ENCODE measurements at regions not wholly inside any gene's neighbourhood (a gene's known extent, or its start where the extent isn't known, plus 50 kb on each side); places are given as distances from the start of the nearest gene placed in this dataset.

DNA sequence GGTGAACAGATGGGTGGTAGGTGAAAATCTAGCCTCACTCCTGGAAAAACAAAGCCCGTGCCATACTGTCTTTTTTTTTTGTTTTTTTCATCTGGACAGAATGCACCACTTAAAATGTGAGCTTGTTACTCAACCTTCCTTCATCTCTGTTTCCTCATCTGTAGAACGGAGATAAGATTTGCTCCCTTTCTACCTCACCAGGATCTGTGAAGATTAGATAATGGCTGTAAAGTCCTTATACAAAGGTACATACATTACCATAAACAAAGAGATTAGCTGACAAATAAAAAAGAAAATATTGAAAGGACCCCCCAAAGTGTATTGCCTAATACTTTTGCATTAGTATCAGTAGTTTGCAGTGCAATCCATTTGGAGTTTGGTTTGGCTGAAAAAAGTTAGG, 75.4 kb upstream of the ZEB2 start:
- WGBS, 2 donors = 72 to 91% methylated on average over 2 of the region's 2 CpGs

DNA sequence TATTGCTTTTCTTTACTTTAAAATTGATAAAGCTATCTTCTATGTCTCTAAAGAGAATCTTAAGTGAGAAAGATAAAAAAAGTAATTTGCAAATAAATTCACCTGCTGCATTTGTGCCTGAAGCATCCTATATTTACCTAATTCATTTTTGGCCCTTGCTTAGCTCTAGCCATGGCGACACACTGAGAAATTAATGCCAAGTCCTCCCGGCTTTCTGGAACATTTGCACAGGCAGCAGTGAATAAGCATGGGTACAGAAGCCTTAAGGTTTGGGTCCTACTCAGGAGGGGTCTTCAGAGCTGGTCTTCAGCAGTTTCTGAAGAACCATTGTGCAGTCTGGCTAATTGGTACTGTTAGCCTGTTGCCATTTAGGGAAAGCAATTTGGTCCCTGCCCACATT, 73.9 kb upstream of the ZEB2 start:
- TF ChIP-seq, protein P1, sequence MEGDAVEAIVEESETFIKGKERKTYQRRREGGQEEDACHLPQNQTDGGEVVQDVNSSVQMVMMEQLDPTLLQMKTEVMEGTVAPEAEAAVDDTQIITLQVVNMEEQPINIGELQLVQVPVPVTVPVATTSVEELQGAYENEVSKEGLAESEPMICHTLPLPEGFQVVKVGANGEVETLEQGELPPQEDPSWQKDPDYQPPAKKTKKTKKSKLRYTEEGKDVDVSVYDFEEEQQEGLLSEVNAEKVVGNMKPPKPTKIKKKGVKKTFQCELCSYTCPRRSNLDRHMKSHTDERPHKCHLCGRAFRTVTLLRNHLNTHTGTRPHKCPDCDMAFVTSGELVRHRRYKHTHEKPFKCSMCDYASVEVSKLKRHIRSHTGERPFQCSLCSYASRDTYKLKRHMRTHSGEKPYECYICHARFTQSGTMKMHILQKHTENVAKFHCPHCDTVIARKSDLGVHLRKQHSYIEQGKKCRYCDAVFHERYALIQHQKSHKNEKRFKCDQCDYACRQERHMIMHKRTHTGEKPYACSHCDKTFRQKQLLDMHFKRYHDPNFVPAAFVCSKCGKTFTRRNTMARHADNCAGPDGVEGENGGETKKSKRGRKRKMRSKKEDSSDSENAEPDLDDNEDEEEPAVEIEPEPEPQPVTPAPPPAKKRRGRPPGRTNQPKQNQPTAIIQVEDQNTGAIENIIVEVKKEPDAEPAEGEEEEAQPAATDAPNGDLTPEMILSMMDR (IDR thresholded peaks at IDR 0.05) = no peak
- no peak for TF ChIP-seq POLR2A (IDR thresholded peaks at IDR 0.05)
- Histone ChIP-seq H3K4me3 (no peak overlapping the region), H3K9me3 (no peaks in the 10 kb centered on the region), H3K27ac (no peak overlapping the region), H3K27me3 (no peaks in the 10 kb centered on the region), H3K4me1 (no peaks in the 10 kb centered on the region), H3K36me3 (ENCODE audit: low read depth, missing control alignments) (no peaks in the 10 kb centered on the region)
- intact Hi-C loops (cut with DNase I; ENCODE audit: low total_unique reads) = no loop called here
- no peak for DNase-seq
- WGBS, 2 donors = 92 to 96% methylated on average over 2 of the region's 2 CpGs

More for the DNA sequence above, 75.4 kb upstream of the ZEB2 start:
- no peak for DNase-seq
- H3K27me3 ChIP-seq = no peaks in the 10 kb centered on the region
- H3K36me3 ChIP-seq (ENCODE audit: low read depth, missing control alignments) = no peaks in the 10 kb centered on the region
- no peak overlapping the region for H3K4me3 ChIP-seq
- TF ChIP-seq POLR2A (IDR thresholded peaks at IDR 0.05) = no peak
- TF ChIP-seq, protein P1 (IDR thresholded peaks at IDR 0.05) = no peak
- intact Hi-C loops (cut with DNase I; ENCODE audit: low total_unique reads) = no loop called here
- no peaks in the 10 kb centered on the region for H3K4me1 ChIP-seq
- H3K9me3 ChIP-seq = no peaks in the 10 kb centered on the region
- H3K27ac ChIP-seq = no peak overlapping the region

DNA sequence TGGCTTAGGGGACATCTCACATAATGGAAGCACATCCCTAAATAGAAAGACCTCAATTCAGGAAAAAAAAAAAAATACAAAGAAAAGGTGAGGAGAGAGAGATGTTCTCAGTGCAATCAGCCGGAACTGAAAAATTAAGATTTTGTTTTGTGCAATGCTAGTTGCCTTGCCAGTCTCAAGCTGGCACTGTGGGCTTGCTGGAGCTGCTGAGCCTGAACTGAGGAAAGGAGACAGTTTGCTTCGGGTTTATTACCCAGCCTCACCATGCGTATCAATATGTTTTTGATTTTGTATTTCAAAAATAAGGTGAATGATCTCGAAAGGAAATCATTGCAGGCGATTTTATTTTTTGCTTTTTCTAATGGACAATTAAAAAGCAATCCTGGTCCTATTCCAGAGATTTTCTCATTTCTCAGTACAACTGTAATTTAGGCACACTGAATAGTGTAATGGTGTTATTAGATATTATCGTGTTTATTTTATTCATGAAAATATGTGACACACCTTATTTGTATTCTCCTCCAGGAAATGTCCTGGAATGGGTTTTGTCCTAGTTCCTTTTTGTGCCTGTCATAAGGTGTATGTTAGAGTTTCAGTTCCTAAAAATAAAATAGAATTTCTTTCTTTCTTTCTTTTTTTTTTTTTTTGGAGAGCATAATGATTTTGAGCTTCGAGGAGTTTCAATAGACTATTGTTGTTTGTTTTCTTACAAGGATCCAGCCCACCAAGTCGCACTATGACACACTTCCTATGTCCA, 72.8 kb upstream of the ZEB2 start:
- no peak for TF ChIP-seq POLR2A (IDR thresholded peaks at IDR 0.05)
- TF ChIP-seq, protein P1 (IDR thresholded peaks at IDR 0.05) = no peak
- H3K27me3 ChIP-seq = no peaks in the 10 kb centered on the region
- H3K27ac ChIP-seq = no peak overlapping the region
- no peaks in the 10 kb centered on the region for H3K9me3 ChIP-seq
- H3K36me3 ChIP-seq (ENCODE audit: low read depth, missing control alignments) = no peaks in the 10 kb centered on the region
- intact Hi-C loops (cut with DNase I; ENCODE audit: low total_unique reads) = no loop called here
- no peak overlapping the region for H3K4me3 ChIP-seq
- no peak for DNase-seq
- no peaks in the 10 kb centered on the region for H3K4me1 ChIP-seq
- 89% methylated on average over 8 of the region's 8 CpGs for WGBS, 2 donors

DNA sequence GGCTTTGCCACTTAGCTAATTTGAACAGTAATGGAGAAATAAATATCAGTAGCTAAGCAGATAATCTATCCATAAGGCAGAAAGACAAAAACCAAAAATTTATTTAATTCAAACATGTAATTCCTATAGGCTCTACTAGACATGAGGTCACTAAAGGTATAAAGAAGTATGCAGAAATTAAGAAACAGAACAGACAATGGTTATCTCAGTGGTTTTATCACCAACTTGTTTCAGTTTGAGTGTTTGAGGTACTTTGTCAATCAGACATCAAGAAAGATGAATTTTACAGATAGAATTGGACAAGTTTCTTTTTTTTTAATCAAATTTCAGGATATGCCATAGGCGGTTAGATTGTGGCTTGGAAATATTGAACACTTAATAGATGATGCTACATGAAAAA, 67.4 kb upstream of the ZEB2 start:
- intact Hi-C loops (cut with DNase I; ENCODE audit: low total_unique reads) = no loop called here
- Histone ChIP-seq H3K36me3 (ENCODE audit: low read depth, missing control alignments) (no peaks in the 10 kb centered on the region), H3K4me3 (no peak overlapping the region), H3K4me1 (no peaks in the 10 kb centered on the region), H3K27ac (no peak overlapping the region), H3K9me3 (no peaks in the 10 kb centered on the region), H3K27me3 (no peaks in the 10 kb centered on the region)
- DNase-seq = no peak
- WGBS, 2 donors = 93 to 96% methylated on average over 1 of the region's 1 CpG
- TF ChIP-seq, protein P1 (IDR thresholded peaks at IDR 0.05) = no peak
- TF ChIP-seq POLR2A (IDR thresholded peaks at IDR 0.05) = no peak

DNA sequence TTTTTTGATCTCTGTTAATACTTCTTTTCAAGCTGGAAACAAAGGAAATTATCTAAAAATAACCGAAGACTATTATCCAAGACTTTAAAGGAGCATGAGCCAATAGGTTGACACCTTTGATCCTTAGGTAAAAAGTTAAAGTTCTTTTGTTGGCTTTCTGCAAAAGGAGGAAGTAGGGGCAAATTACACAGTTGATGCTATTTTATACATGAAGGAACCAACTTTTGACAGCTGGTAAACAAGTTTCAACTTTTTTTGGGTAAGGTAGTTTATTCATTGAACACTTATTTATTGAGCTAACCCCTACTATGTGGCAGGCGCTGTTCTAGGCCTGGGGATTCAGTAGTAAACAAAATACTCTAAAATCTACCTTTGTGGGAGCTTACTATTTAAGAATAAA, 66.6 kb upstream of the ZEB2 start:
- no peak overlapping the region for H3K4me3 ChIP-seq
- H3K27ac ChIP-seq = no peak overlapping the region
- no peak for TF ChIP-seq POLR2A (IDR thresholded peaks at IDR 0.05)
- TF ChIP-seq, protein P1 (IDR thresholded peaks at IDR 0.05) = no peak
- 77 to 95% methylated on average over 2 of the region's 2 CpGs for WGBS, 2 donors
- intact Hi-C loops (cut with DNase I; ENCODE audit: low total_unique reads) = no loop called here
- DNase-seq = no peak
- H3K36me3 ChIP-seq (ENCODE audit: low read depth, missing control alignments) = no peaks in the 10 kb centered on the region
- H3K9me3 ChIP-seq = no peaks in the 10 kb centered on the region
- no peaks in the 10 kb centered on the region for H3K27me3 ChIP-seq
- H3K4me1 ChIP-seq = no peaks in the 10 kb centered on the region

Measured in testis (tissue), 2 donors.